Right atrium auricular region (tissue), 2 donors: ENCODE measurements at regions not wholly inside any gene's neighbourhood (a gene's known extent, or its start where the extent isn't known, plus 50 kb on each side); places are given as distances from the start of the nearest gene placed in this dataset.
A peak's percentile ranks its signal among the peaks of the same experiment; 100 is the strongest.

Experiments
- DNase-seq: peaks from one replicate; pipeline ENCODE4 v3.0.0-alpha.2; 2019; ENCODE audit warnings: low spot score
- H3K27ac ChIP-seq, 2 donors: fragments of 200-600 bp; sonication (generic); 1 replicate in 1 of 2; 2 replicates in 1 of 2; pipeline ENCODE4 v1.5.1; 2016 to 2019
- H3K27me3 ChIP-seq, 2 donors: fragments of 200-600 bp; sonication (generic); one replicate each; pipeline versions ENCODE4 v1.5.1 to v1.6.0; 2017 to 2019
- H3K36me3 ChIP-seq: fragments of 200-600 bp; sonication (generic); one replicate; pipeline ENCODE4 v1.5.1; 2016
- H3K4me1 ChIP-seq, 2 donors: fragments of 200-600 bp; sonication (generic); one replicate each; pipeline versions ENCODE4 v1.5.1 to v1.6.0; 2017 to 2019
- H3K4me3 ChIP-seq, 2 donors: fragments of 200-600 bp; sonication (generic); 1 replicate in 1 of 2; 2 replicates in 1 of 2; pipeline ENCODE4 v1.5.1; 2017 to 2019; ENCODE audit warnings: mild to moderate bottlenecking in 1 of 2, moderate library complexity in 1 of 2
- H3K9me3 ChIP-seq, 2 donors: fragments of 200-600 bp; sonication (generic); one replicate each; pipeline ENCODE4 v1.5.1; 2019
- TF ChIP-seq, protein P1 (sequence below), 2 donors: fragments of 200-600 bp; sonication (generic); IDR thresholded peaks; one replicate each; pipeline ENCODE4 v1.5.1; 2019; ENCODE audit warnings: antibody characterized with exemption in 2 of 2

GRCh38 chr18:55781481-55781957 lies 193.5 kb upstream of the TCF4 start:
- Histone ChIP-seq H3K27ac (peak overlapping the region; percentile 78 to 86), H3K4me3 (no peak overlapping the region), H3K27me3 (no peaks in the 10 kb centered on the region), H3K36me3 (no peaks in the 10 kb centered on the region), H3K4me1 (peaks cover 0 to 14% of the 10 kb centered on the region in 2 donors), H3K9me3 (no peaks in the 10 kb centered on the region)
- TF ChIP-seq, protein P1, sequence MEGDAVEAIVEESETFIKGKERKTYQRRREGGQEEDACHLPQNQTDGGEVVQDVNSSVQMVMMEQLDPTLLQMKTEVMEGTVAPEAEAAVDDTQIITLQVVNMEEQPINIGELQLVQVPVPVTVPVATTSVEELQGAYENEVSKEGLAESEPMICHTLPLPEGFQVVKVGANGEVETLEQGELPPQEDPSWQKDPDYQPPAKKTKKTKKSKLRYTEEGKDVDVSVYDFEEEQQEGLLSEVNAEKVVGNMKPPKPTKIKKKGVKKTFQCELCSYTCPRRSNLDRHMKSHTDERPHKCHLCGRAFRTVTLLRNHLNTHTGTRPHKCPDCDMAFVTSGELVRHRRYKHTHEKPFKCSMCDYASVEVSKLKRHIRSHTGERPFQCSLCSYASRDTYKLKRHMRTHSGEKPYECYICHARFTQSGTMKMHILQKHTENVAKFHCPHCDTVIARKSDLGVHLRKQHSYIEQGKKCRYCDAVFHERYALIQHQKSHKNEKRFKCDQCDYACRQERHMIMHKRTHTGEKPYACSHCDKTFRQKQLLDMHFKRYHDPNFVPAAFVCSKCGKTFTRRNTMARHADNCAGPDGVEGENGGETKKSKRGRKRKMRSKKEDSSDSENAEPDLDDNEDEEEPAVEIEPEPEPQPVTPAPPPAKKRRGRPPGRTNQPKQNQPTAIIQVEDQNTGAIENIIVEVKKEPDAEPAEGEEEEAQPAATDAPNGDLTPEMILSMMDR (IDR thresholded peaks at IDR 0.05) = peak; percentile 55 to 74
- DNase-seq = peak; percentile 69

- H3K4me3 ChIP-seq = peak overlapping the region; percentile 48 to 71
- H3K9me3 ChIP-seq = no peaks in the 10 kb centered on the region
- no peak for DNase-seq
- H3K27me3 ChIP-seq = no peaks in the 10 kb centered on the region
- TF ChIP-seq, protein P1 (IDR thresholded peaks at IDR 0.05) = no peak
- peak overlapping the region; percentile 78 to 86 for H3K27ac ChIP-seq
- H3K4me1 ChIP-seq = peaks cover 0 to 14% of the 10 kb centered on the region in 2 donors
- no peaks in the 10 kb centered on the region for H3K36me3 ChIP-seq
Observed at GRCh38 chr18:55780586-55781071, 192.6 kb upstream of the TCF4 start.

DNA sequence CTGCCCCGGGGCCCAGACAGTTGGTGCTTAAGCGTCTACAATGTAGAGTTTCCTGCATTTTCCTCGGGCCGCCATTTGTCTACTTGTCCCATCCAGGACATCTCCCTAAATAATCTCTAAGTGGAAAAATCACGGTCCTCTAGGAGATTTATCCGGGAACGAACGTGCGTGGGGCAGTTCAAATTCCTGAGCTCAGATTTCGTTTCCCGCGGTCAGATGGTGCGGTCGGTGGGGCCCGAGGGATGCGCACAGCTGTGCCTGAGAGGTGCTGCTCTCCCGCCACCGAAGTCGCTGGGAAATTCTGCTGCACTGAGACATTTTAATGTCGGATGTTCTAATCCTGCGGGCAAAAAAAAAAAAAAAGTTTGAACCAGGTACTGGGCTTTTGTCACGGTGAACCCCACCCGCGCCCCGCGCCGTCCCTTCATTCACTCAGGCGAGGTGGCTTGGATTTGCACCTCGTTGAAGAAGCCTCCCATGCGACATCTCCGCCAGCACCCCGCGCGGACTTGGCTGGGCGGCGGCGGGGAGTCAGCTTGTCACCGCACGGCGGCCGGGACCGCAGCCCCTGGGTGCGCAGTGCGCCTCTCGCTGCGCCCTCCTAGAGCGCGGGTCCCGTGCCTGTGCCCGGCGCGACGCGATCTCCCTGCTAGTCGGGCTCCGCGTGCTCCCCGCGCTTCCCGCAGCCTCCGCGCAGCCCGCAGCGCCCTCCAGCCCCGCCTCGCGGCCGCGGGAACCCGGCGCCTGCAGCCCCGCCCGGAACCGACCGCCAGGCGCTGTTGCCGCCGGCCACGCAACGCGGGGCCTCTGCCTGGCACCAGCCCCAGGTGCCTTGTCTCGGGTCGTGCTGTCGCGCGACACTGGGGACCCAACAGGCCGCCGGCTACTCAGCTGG lies 191.9 kb upstream of the TCF4 start:
- Histone ChIP-seq H3K4me3 (peak overlapping the region; percentile 48 to 71), H3K27me3 (no peaks in the 10 kb centered on the region), H3K36me3 (no peaks in the 10 kb centered on the region), H3K4me1 (peaks cover 0 to 14% of the 10 kb centered on the region in 2 donors), H3K9me3 (no peaks in the 10 kb centered on the region), H3K27ac (peak overlapping the region; percentile 78 to 86)
- DNase-seq = peak; percentile 62
- TF ChIP-seq, protein P1 (IDR thresholded peaks at IDR 0.05) = peak in 1 of 2 donors; percentile 59

DNA sequence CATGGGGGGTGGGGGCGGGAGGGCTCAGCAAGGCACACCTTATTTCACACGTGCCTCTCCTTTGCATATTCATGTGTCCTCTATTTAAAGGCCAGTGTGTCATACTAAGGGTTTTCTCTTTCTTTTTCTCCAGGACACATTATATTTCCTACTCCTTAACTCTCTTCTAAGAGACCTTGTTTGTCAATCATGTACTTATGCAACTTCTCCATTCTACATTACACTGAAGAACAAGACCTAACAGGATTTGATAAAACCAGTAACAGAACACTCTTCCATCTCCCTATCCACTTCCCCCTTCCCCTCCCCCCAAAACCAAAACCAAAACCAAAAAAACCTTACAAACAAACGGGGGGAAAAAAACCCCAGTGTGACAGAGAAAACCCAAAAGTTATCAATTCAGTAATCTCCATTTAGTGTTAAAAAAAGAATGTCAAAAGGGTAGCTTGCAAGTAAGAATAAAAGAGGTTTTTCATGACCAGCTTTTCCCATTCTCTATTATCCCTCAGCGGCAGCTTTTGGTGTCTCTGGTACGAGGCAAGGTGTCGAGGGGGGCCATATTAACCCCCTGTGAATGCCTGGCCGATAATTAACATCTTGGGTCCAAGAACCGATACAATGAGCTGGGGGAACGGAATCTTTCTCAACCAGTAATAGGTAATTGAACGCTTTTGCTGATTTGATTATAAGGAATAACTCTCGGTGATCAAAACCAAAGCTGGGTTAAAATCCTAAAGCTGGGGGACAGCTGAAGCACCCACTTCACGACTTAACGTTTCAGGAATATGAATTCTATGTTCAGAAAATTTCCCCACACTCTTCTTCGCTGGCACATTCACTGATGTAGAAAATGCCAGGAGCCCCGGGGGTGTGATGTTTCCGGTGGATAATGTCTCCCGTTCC lies 191.0 kb upstream of the TCF4 start:
- Histone ChIP-seq H3K36me3 (no peaks in the 10 kb centered on the region), H3K27me3 (no peaks in the 10 kb centered on the region), H3K4me3 (peak overlapping the region; percentile 48 to 71), H3K4me1 (peaks cover 0 to 14% of the 10 kb centered on the region in 2 donors), H3K9me3 (no peaks in the 10 kb centered on the region), H3K27ac (peak overlapping the region; percentile 78 to 86)
- no peak for DNase-seq
- TF ChIP-seq, protein P1 (IDR thresholded peaks at IDR 0.05) = no peak

DNA sequence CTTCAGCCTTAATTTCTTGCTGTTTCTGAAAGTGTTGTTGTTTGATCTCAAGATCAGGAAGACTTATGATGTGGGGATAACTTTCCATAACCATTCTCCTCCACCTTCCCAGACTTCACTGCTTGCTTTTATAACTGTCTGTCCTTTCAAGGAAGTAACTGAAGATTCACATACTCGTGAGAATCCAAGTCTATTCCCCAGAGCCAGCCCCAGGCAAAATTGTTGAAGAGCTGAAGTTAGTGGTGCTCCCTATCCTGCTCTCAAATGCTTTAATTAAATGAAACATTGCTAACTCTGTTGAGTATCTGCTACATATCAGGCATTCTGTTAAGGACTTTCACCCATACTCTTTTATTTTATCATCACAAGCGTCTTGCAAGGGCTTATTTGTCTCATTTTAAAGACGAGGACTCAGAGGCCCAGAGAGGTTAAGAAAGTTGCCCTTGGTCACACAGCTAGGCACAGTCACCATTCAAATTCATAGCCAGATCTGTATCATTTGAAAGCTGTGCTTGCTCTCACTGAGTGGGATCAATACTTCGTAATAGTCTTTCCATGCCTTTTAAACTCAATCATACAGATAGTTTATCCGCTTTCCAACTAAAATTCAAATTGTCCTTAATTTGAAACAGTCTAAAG lies 189.8 kb upstream of the TCF4 start:
- Histone ChIP-seq H3K4me3 (no peak overlapping the region), H3K36me3 (no peaks in the 10 kb centered on the region), H3K27ac (peak overlapping the region; percentile 78 to 86), H3K27me3 (no peaks in the 10 kb centered on the region), H3K9me3 (no peaks in the 10 kb centered on the region), H3K4me1 (peaks cover 0 to 14% of the 10 kb centered on the region in 2 donors)
- TF ChIP-seq, protein P1 (IDR thresholded peaks at IDR 0.05) = no peak
- DNase-seq = no peak
